GM12878 (cell line): ENCODE measurements at regions not wholly inside any gene's neighbourhood (a gene's known extent, or its start where the extent isn't known, plus 50 kb on each side); places are given as distances from the start of the nearest gene placed in this dataset.

ENCODE experiments used
- ATAC-seq: fragments of 200-7000 bp; cut with Tn5 transposase; 3 replicates; pipeline ENCODE4 v1.9.1; 2020; ENCODE audit warnings: mild to moderate bottlenecking, moderate library complexity
- BruUV-seq: library from RNA; stranded (reverse); fragments of 400-500 nt; replicated peaks from 2 replicates; lab custom pipeline; 2021; lab: Mats Ljungman, UMichigan
- CTCF ChIA-PET: fragments of 300-600 bp; sonication (Branson Sonifier 250); formaldehyde crosslinking; extraction: SDS; loops from one replicate; lab custom pipeline; 2021; ENCODE audit warnings: inconsistent platforms; lab: Yijun Ruan, JAX
- POLR2A ChIA-PET: fragments of 350-600 bp; formaldehyde crosslinking; extraction: SDS; loops from one replicate; lab custom pipeline; 2021; ENCODE audit warnings: inconsistent platforms; lab: Charles Lee
- RAD21 ChIA-PET: fragments of 300-600 bp; sonication (Branson Sonifier 250); formaldehyde crosslinking; loops from one replicate; lab custom pipeline; 2023; ENCODE audit warnings: antibody characterized with exemption; ENCODE audit not compliant: unreplicated experiment; lab: Charles Lee
- SMC1A ChIA-PET: fragments of 300-600 bp; sonication (Branson Sonifier 250); formaldehyde crosslinking; loops from one replicate; lab custom pipeline; 2023; ENCODE audit not compliant: unreplicated experiment, uncharacterized antibody; lab: Charles Lee
- DNase-seq: peaks from one replicate; pipeline ENCODE4 v3.0.0-alpha.2; 2011; ENCODE audit warnings: low read depth, low spot score
- FAIRE-seq: peaks from 3 replicates; lab custom pipeline; 2011; peaks lifted over from hg19 to GRCh38; lab: Jason Lieb, UNC
- H2AFZ ChIP-seq: 2 replicates; pipeline ENCODE4 v1.6.0; 2011; ENCODE audit warnings: low read depth, low read length, control low read depth; ENCODE audit not compliant: control insufficient read depth
- H3K27ac ChIP-seq: 2 replicates; pipeline ENCODE4 v1.5.1; 2011; ENCODE audit warnings: control low read depth; ENCODE audit not compliant: control insufficient read depth, insufficient read depth
- H3K27me3 ChIP-seq, 2 experiments: replicated peaks in 1 of 2; 2 replicates each; pipeline versions ENCODE4 v1.6.0 to v1.6.1; 2011; ENCODE audit warnings: low read length in 1 of 2; ENCODE audit not compliant: control insufficient read depth in 2 of 2, insufficient read depth in 2 of 2
- H3K36me3 ChIP-seq, 2 experiments: 2 replicates each; pipeline ENCODE4 v1.5.1; 2011; ENCODE audit warnings: low read length in 1 of 2; ENCODE audit not compliant: control insufficient read depth in 2 of 2, insufficient read depth in 2 of 2
- H3K4me1 ChIP-seq: 2 replicates; pipeline ENCODE4 v1.6.1; 2011; ENCODE audit warnings: mild to moderate bottlenecking, low read length, moderate library complexity, mixed read lengths; ENCODE audit not compliant: control insufficient read depth, insufficient read depth
- H3K4me2 ChIP-seq: 2 replicates; pipeline ENCODE4 v1.6.0; 2011; ENCODE audit warnings: control low read depth; ENCODE audit not compliant: control insufficient read depth, insufficient read depth
- H3K4me3 ChIP-seq: fragments of 200-600 bp; sonication (generic); 2 replicates; pipeline ENCODE4 v1.5.1; 2016
- H3K79me2 ChIP-seq: 2 replicates; pipeline ENCODE4 v1.6.0; 2011; ENCODE audit warnings: low read length; ENCODE audit not compliant: control insufficient read depth, insufficient read depth
- H3K9ac ChIP-seq: 2 replicates; pipeline ENCODE4 v1.8.0; 2011; ENCODE audit warnings: low read length, control low read depth, mixed read lengths; ENCODE audit not compliant: control insufficient read depth, insufficient read depth
- H3K9me3 ChIP-seq: replicated peaks from 3 replicates; pipeline ENCODE4 v1.5.1; 2011; ENCODE audit warnings: mild to moderate bottlenecking, low read length; ENCODE audit not compliant: control insufficient read depth, insufficient read depth
- H4K20me1 ChIP-seq: 2 replicates; pipeline ENCODE4 v1.6.0; 2011; ENCODE audit not compliant: control insufficient read depth, insufficient read depth
- CEBPB ChIP-seq, 2 experiments: fragments of 150-350 bp in 1 of 2; IDR thresholded peaks; 2 replicates each; pipeline ENCODE4 v1.6.1; 2012 to 2014; ENCODE audit warnings: low read depth in 2 of 2, low read length in 2 of 2, borderline replicate concordance in 1 of 2, inconsistent platforms in 1 of 2
- CREB1 ChIP-seq: IDR thresholded peaks from 2 replicates; pipeline ENCODE4 v1.6.1; 2012; ENCODE audit warnings: low read depth, mild to moderate bottlenecking, inconsistent platforms
- JUND ChIP-seq: IDR thresholded peaks from 2 replicates; pipeline ENCODE4 v1.6.1; 2012; ENCODE audit warnings: low read depth, mild to moderate bottlenecking, low read length, improper control_type of control experiment, moderate library complexity
- MXI1 ChIP-seq: fragments of 150-350 bp; IDR thresholded peaks from 2 replicates; pipeline ENCODE4 v1.6.1; 2011; ENCODE audit warnings: low read depth, mild to moderate bottlenecking, inconsistent platforms, low read length, improper control_type of control experiment
- NBN ChIP-seq: fragments of 450-650 bp; IDR thresholded peaks from 2 replicates; pipeline ENCODE4 v1.6.1; 2016
- SMAD5 ChIP-seq: IDR thresholded peaks from 2 replicates; pipeline ENCODE4 v1.6.1; 2016; ENCODE audit warnings: antibody characterized with exemption, low read depth
- SP1 ChIP-seq: IDR thresholded peaks from one replicate; pipeline ENCODE4 v1.6.1; 2011; ENCODE audit warnings: low read depth, low read length
- TAF1 ChIP-seq: IDR thresholded peaks from 2 replicates; pipeline ENCODE4 v1.6.1; 2011; ENCODE audit warnings: mild to moderate bottlenecking, low read depth, low read length, borderline replicate concordance
- YY1 ChIP-seq: IDR thresholded peaks from 2 replicates; pipeline ENCODE4 v1.6.1; 2011; ENCODE audit warnings: low read depth, mild to moderate bottlenecking, low read length
- WGBS: methylation state at CpG from one replicate; pipeline ENCODE4 v1.1.6; 2016; ENCODE audit warnings: low lambda C conversion rate; ENCODE audit not compliant: insufficient replicate concordance, insufficient coverage; ENCODE audit errors: missing lambda C conversion rate; 5-methylcytosine and 5-hydroxymethylcytosine counted together
- in situ Hi-C: fragments of 300-500 bp; cut with MboI; formaldehyde crosslinking; loops from 9 replicates; pipeline ENCODE4 v1.14.3; 2018; ENCODE audit warnings: mixed read lengths
- intact Hi-C: fragments of 100-400 bp; cut with micrococcal nuclease; formaldehyde crosslinking; loops from one replicate; pipeline ENCODE4 v1.14.2; 2022; ENCODE audit not compliant: unreplicated experiment
- TF ChIP-seq, protein P1 (sequence below), 3 experiments: IDR thresholded peaks in 2 of 3; conservative IDR thresholded peaks in 1 of 3; 2 replicates each; pipeline ENCODE4 v1.5.1; 2011; ENCODE audit warnings: low read depth in 3 of 3, low read length in 3 of 3, mild to moderate bottlenecking in 3 of 3, control low read depth in 2 of 3, moderate library complexity in 2 of 3, inconsistent platforms in 1 of 3, mixed read lengths in 1 of 3; ENCODE audit not compliant: control insufficient read depth in 2 of 3, insufficient read depth in 1 of 3; ENCODE audit errors: extremely low read depth in 1 of 3
- TF ChIP-seq, protein P2 (sequence below): IDR thresholded peaks from 2 replicates; pipeline ENCODE4 v1.6.1; 2011; ENCODE audit warnings: mild to moderate bottlenecking, low read depth, low read length, moderate library complexity; ENCODE audit not compliant: insufficient replicate concordance
- TF ChIP-seq, protein P3 (sequence below): fragments of 450-650 bp; conservative IDR thresholded peaks from 2 replicates; pipeline ENCODE4 v1.6.1; 2017; ENCODE audit warnings: mild to moderate bottlenecking, moderate library complexity

DNA sequence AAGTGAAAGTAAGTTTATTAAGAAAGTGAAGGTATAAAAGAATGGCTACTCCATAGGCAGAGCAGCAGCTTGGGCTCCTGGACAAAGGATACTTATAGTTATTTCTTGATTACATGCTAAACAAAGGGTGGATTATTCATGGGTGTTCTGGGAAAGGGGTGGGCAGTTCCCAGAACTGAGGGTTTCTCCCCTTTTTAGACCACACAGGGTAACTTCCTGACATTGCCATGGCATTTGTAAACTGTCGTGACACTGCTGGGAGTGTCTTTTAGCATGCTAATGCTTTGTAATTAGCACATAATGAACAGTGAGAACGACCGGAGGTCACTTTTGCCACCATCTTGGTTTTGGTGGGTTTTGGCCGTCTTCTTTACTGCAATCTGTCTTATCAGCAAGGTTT lies 557.6 kb downstream of the SPRY1 start:
- ChIA-PET SMC1A (no interaction called here), RAD21 (no interaction called here), POLR2A (no interaction called here)
- no peaks in the 10 kb centered on the region for H3K4me1 ChIP-seq
- H2AFZ ChIP-seq, result no peak overlapping the region
- no peak for FAIRE-seq
- H3K9ac ChIP-seq, result no peak overlapping the region
- DNase-seq, result no peak
- H3K4me3 ChIP-seq, result no peak overlapping the region
- no peak overlapping the region for H3K4me2 ChIP-seq
- TF ChIP-seq, protein P1, sequence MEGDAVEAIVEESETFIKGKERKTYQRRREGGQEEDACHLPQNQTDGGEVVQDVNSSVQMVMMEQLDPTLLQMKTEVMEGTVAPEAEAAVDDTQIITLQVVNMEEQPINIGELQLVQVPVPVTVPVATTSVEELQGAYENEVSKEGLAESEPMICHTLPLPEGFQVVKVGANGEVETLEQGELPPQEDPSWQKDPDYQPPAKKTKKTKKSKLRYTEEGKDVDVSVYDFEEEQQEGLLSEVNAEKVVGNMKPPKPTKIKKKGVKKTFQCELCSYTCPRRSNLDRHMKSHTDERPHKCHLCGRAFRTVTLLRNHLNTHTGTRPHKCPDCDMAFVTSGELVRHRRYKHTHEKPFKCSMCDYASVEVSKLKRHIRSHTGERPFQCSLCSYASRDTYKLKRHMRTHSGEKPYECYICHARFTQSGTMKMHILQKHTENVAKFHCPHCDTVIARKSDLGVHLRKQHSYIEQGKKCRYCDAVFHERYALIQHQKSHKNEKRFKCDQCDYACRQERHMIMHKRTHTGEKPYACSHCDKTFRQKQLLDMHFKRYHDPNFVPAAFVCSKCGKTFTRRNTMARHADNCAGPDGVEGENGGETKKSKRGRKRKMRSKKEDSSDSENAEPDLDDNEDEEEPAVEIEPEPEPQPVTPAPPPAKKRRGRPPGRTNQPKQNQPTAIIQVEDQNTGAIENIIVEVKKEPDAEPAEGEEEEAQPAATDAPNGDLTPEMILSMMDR (IDR thresholded peaks at IDR 0.05 in 2 of 3, conservative IDR thresholded peaks at IDR 0.05 in 1 of 3; ENCODE audit: control insufficient read depth in 2 of 3, extremely low read depth in 1 of 3, insufficient read depth in 1 of 3, low read depth in 3 of 3, low read length in 3 of 3), result no peak
- no peak for TF ChIP-seq SMAD5
- TF ChIP-seq, all 136 proteins: peak for 0
- no peaks in the 10 kb centered on the region for H3K27me3 ChIP-seq
- 44% methylated on average over 4 of the region's 4 CpGs for WGBS
- no peak overlapping the region for H3K27ac ChIP-seq
- no peaks in the 10 kb centered on the region for H4K20me1 ChIP-seq
- BruUV-seq, result no TSS peak
- no peaks in the 10 kb centered on the region for H3K36me3 ChIP-seq
- no peaks in the 10 kb centered on the region for H3K79me2 ChIP-seq
- no peaks in the 10 kb centered on the region for H3K9me3 ChIP-seq
- ATAC-seq, result no peak
- intact Hi-C loops (no loop called here), in situ Hi-C loops (no loop called here)
- CTCF ChIA-PET, result no interaction called here

DNA sequence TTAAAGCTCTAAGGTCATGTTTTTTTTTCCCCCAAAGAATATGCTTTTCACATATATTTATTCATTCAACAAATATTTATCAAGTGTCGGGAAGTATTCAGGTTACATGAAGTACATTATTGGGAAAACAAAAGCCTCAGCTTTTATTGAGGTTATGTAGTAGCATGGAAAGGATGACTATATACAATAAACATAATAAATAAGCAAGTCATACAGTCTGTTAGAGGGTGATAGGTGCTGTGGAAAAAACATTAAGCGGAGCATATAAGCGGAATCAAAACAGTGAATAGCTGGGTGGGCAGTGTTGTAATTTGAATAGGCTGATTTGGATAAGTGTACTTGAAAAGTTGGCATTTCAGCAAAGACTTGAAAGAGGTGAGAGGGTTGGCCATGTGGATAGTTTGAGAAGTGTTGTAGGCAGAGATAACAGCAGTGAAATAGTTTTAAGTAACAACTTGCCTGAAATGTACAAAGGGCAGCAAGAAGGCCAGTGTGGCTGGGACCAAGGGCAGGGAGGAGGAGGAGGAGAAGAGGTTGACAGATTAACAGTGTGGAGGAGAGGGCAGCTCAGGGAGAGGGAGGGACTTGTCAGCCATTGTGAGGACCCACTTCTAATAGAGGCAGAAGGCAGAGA lies 558.7 kb downstream of the SPRY1 start:
- SMC1A ChIA-PET, result interaction anchor here (0.7 kb wide), 1 partner anchor 9 kb away, joined by 4 read pairs; no protein-coding TSS in a partner anchor
- Histone ChIP-seq H3K9me3 (no peaks in the 10 kb centered on the region), H3K36me3 (no peaks in the 10 kb centered on the region), H3K79me2 (no peaks in the 10 kb centered on the region), H2AFZ (no peak overlapping the region), H3K9ac (no peak overlapping the region), H3K27ac (no peak overlapping the region), H3K4me3 (no peak overlapping the region), H3K4me1 (no peaks in the 10 kb centered on the region), H3K27me3 (no peaks in the 10 kb centered on the region), H4K20me1 (no peaks in the 10 kb centered on the region), H3K4me2 (no peak overlapping the region)
- POLR2A ChIA-PET, result no interaction called here
- no peak for ATAC-seq
- 40% methylated on average over 3 of the region's 3 CpGs for WGBS
- CTCF ChIA-PET, result no interaction called here
- FAIRE-seq, result no peak
- intact Hi-C loops, result no loop called here
- BruUV-seq, result no TSS peak
- in situ Hi-C loops, result no loop called here
- DNase-seq, result no peak
- RAD21 ChIA-PET, result no interaction called here
- TF ChIP-seq MXI1, result no peak
- no peak for TF ChIP-seq JUND
- TF ChIP-seq, protein P2, sequence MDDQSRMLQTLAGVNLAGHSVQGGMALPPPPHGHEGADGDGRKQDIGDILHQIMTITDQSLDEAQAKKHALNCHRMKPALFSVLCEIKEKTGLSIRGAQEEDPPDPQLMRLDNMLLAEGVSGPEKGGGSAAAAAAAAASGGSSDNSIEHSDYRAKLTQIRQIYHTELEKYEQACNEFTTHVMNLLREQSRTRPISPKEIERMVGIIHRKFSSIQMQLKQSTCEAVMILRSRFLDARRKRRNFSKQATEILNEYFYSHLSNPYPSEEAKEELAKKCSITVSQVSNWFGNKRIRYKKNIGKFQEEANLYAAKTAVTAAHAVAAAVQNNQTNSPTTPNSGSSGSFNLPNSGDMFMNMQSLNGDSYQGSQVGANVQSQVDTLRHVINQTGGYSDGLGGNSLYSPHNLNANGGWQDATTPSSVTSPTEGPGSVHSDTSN, result no peak
- TF ChIP-seq SP1, result no peak
- no peak for TF ChIP-seq TAF1
- no peak for TF ChIP-seq YY1
- no peak for TF ChIP-seq CREB1
- no peak for TF ChIP-seq NBN
- TF ChIP-seq, protein P3, sequence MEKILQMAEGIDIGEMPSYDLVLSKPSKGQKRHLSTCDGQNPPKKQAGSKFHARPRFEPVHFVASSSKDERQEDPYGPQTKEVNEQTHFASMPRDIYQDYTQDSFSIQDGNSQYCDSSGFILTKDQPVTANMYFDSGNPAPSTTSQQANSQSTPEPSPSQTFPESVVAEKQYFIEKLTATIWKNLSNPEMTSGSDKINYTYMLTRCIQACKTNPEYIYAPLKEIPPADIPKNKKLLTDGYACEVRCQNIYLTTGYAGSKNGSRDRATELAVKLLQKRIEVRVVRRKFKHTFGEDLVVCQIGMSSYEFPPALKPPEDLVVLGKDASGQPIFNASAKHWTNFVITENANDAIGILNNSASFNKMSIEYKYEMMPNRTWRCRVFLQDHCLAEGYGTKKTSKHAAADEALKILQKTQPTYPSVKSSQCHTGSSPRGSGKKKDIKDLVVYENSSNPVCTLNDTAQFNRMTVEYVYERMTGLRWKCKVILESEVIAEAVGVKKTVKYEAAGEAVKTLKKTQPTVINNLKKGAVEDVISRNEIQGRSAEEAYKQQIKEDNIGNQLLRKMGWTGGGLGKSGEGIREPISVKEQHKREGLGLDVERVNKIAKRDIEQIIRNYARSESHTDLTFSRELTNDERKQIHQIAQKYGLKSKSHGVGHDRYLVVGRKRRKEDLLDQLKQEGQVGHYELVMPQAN, result no peak
- TF ChIP-seq CEBPB (IDR thresholded peaks at IDR 0.05; ENCODE audit: borderline replicate concordance in 1 of 2, low read depth in 2 of 2, low read length in 2 of 2), result no peak
